Mesodermal cell (in vitro differentiated cells): ENCODE measurements at regions not wholly inside any gene's neighbourhood (a gene's known extent, or its start where the extent isn't known, plus 50 kb on each side); places are given as distances from the start of the nearest gene placed in this dataset.
"Not testable (repeated sequence)": the region's sequence is repeated elsewhere in the genome, so short reads cannot be mapped to it uniquely, and the experiment has no call there.

ENCODE experiments used
- H3K27ac ChIP-seq: 2 replicates; pipeline ENCODE4 v1.7.0; 2013; ENCODE audit warnings: mild to moderate bottlenecking, low read depth, low read length, moderate library complexity; ENCODE audit not compliant: severe bottlenecking
- H3K36me3 ChIP-seq: 2 replicates; pipeline ENCODE4 v1.7.1; 2013; ENCODE audit warnings: mild to moderate bottlenecking, low read length, moderate library complexity; ENCODE audit not compliant: control insufficient read depth, insufficient read depth
- H3K4me1 ChIP-seq: one replicate; pipeline ENCODE4 v1.7.1; 2013; ENCODE audit warnings: mild to moderate bottlenecking, low read length; ENCODE audit not compliant: insufficient read depth, control insufficient read depth, poor library complexity, severe bottlenecking
- H3K4me3 ChIP-seq: 2 replicates; pipeline ENCODE4 v1.7.0; 2013; ENCODE audit warnings: low read length, control low read depth, mild to moderate bottlenecking; ENCODE audit not compliant: insufficient read depth, poor library complexity, severe bottlenecking; ENCODE audit errors: extremely low read depth
- H3K9me3 ChIP-seq: 2 replicates; pipeline ENCODE4 v1.7.1; 2013; ENCODE audit warnings: mild to moderate bottlenecking, low read length, moderate library complexity; ENCODE audit not compliant: control insufficient read depth
- WGBS, 2 experiments: methylation state at CpG; one replicate each; pipeline ENCODE4 v1.1.5; 2013; ENCODE audit warnings: missing lambda C conversion rate in 2 of 2; ENCODE audit not compliant: insufficient coverage in 2 of 2; 5-methylcytosine and 5-hydroxymethylcytosine counted together

GRCh38 chr7:136371409-136371808 lies 394.2 kb upstream of the MTPN start:
- not testable (repeated sequence) for H3K36me3 ChIP-seq, H3K4me3 ChIP-seq, H3K9me3 ChIP-seq, H3K4me1 ChIP-seq, H3K27ac ChIP-seq

- Histone ChIP-seq H3K4me1 (no peaks in the 10 kb centered on the region), H3K36me3 (no peaks in the 10 kb centered on the region), H3K4me3 (no peak overlapping the region), H3K27ac (no peak overlapping the region), H3K9me3 (no peaks in the 10 kb centered on the region)
- WGBS, 2 experiments = no CpG with 5 or more reads among the region's 2 CpGs
Measured at GRCh38 chr7:136370137-136370536, 393.0 kb upstream of the MTPN start.

- H3K36me3 ChIP-seq = no peaks in the 10 kb centered on the region
- no peak overlapping the region for H3K4me3 ChIP-seq
- 71 to 90% methylated on average over 1 to 2 of the region's 2 CpGs for WGBS, 2 experiments
- H3K4me1 ChIP-seq = no peaks in the 10 kb centered on the region
- H3K27ac ChIP-seq = no peak overlapping the region
- H3K9me3 ChIP-seq = no peaks in the 10 kb centered on the region
Measured at GRCh38 chr7:136369225-136369624, 392.1 kb upstream of the MTPN start.

- no peak overlapping the region for H3K27ac ChIP-seq
- 63 to 80% methylated on average over 1 to 2 of the region's 5 CpGs for WGBS, 2 experiments
- no peaks in the 10 kb centered on the region for H3K4me1 ChIP-seq
- no peaks in the 10 kb centered on the region for H3K36me3 ChIP-seq
- no peak overlapping the region for H3K4me3 ChIP-seq
- H3K9me3 ChIP-seq = no peaks in the 10 kb centered on the region
Measured at GRCh38 chr7:136359333-136359903, 382.3 kb upstream of the MTPN start.

GRCh38 chr7:136353287-136353686 lies 376.1 kb upstream of the MTPN start:
- no peak overlapping the region for H3K4me3 ChIP-seq
- H3K27ac ChIP-seq = no peak overlapping the region
- H3K4me1 ChIP-seq = no peaks in the 10 kb centered on the region
- no peaks in the 10 kb centered on the region for H3K9me3 ChIP-seq
- H3K36me3 ChIP-seq = no peaks in the 10 kb centered on the region
- WGBS, 2 experiments = 75 to 89% methylated on average over 1 to 2 of the region's 2 CpGs

GRCh38 chr7:136348542-136349192 lies 371.5 kb upstream of the MTPN start:
- Histone ChIP-seq H3K36me3 (no peaks in the 10 kb centered on the region), H3K27ac (no peak overlapping the region), H3K4me1 (no peaks in the 10 kb centered on the region), H3K9me3 (no peaks in the 10 kb centered on the region), H3K4me3 (no peak overlapping the region)
- 86 to 87% methylated on average over 7 of the region's 7 CpGs for WGBS, 2 experiments

- WGBS, 2 experiments = 80 to 82% methylated on average over 3 of the region's 3 CpGs
- no peaks in the 10 kb centered on the region for H3K4me1 ChIP-seq
Measured at GRCh38 chr7:136348142-136348541, 371.0 kb upstream of the MTPN start.

GRCh38 chr7:136347488-136347887 lies 370.3 kb upstream of the MTPN start:
- H3K4me3 ChIP-seq = no peak overlapping the region
- WGBS, 2 experiments = 60% methylated on average over 1 of the region's 1 CpG; no CpG with 5 or more reads in 1 of the 2 experiments
- no peaks in the 10 kb centered on the region for H3K4me1 ChIP-seq
- H3K27ac ChIP-seq = no peak overlapping the region
- H3K9me3 ChIP-seq = no peaks in the 10 kb centered on the region
- no peaks in the 10 kb centered on the region for H3K36me3 ChIP-seq

More at GRCh38 chr7:136348142-136348541, 371.0 kb upstream of the MTPN start:
- Histone ChIP-seq H3K27ac (no peak overlapping the region), H3K4me3 (no peak overlapping the region), H3K9me3 (no peaks in the 10 kb centered on the region), H3K36me3 (no peaks in the 10 kb centered on the region)

- no peak overlapping the region for H3K4me3 ChIP-seq
- H3K9me3 ChIP-seq = no peaks in the 10 kb centered on the region
- no peaks in the 10 kb centered on the region for H3K4me1 ChIP-seq
- H3K36me3 ChIP-seq = no peaks in the 10 kb centered on the region
- H3K27ac ChIP-seq = no peak overlapping the region
Measured at GRCh38 chr7:136342251-136342650, 365.1 kb upstream of the MTPN start.

GRCh38 chr7:136339464-136339863 lies 362.3 kb upstream of the MTPN start:
- H3K9me3 ChIP-seq = no peaks in the 10 kb centered on the region
- H3K36me3 ChIP-seq = no peaks in the 10 kb centered on the region
- no peak overlapping the region for H3K27ac ChIP-seq
- no peaks in the 10 kb centered on the region for H3K4me1 ChIP-seq
- H3K4me3 ChIP-seq = no peak overlapping the region

GRCh38 chr7:136336932-136337331 lies 359.8 kb upstream of the MTPN start:
- Histone ChIP-seq H3K36me3 (no peaks in the 10 kb centered on the region), H3K4me3 (no peak overlapping the region), H3K4me1 (no peaks in the 10 kb centered on the region), H3K27ac (no peak overlapping the region), H3K9me3 (no peaks in the 10 kb centered on the region)
- WGBS, 2 experiments = 80% methylated on average over 1 of the region's 2 CpGs; no CpG with 5 or more reads in 1 of the 2 experiments
